SU-DHL-6 (cell line): ENCODE measurements at regions not wholly inside any gene's neighbourhood (a gene's known extent, or its start where the extent isn't known, plus 50 kb on each side); places are given as distances from the start of the nearest gene placed in this dataset.

Source experiments
- EZH2phosphoT487 ChIP-seq: fragments of 200-600 bp; sonication (generic), shearing (Covaris generic); conservative IDR thresholded peaks from 2 replicates; pipeline ENCODE4 v1.6.1; 2018; ENCODE audit warnings: mild to moderate bottlenecking, antibody characterized with exemption, low read length, moderate library complexity, mixed read lengths
- TF ChIP-seq, protein P1 (sequence below): fragments of 200-600 bp; sonication (generic); IDR thresholded peaks from one replicate; pipeline ENCODE4 v1.5.1; 2017; ENCODE audit warnings: antibody characterized with exemption, mild to moderate bottlenecking, low read length, moderate library complexity; ENCODE audit not compliant: insufficient read depth, poor library complexity, severe bottlenecking

- TF ChIP-seq, protein P1, sequence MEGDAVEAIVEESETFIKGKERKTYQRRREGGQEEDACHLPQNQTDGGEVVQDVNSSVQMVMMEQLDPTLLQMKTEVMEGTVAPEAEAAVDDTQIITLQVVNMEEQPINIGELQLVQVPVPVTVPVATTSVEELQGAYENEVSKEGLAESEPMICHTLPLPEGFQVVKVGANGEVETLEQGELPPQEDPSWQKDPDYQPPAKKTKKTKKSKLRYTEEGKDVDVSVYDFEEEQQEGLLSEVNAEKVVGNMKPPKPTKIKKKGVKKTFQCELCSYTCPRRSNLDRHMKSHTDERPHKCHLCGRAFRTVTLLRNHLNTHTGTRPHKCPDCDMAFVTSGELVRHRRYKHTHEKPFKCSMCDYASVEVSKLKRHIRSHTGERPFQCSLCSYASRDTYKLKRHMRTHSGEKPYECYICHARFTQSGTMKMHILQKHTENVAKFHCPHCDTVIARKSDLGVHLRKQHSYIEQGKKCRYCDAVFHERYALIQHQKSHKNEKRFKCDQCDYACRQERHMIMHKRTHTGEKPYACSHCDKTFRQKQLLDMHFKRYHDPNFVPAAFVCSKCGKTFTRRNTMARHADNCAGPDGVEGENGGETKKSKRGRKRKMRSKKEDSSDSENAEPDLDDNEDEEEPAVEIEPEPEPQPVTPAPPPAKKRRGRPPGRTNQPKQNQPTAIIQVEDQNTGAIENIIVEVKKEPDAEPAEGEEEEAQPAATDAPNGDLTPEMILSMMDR, result no peak
- no peak for TF ChIP-seq EZH2phosphoT487
These were observed 168.1 kb upstream of the TACR1 start for GRCh38 chr2:75367401-75367800.
